Endodermal cell (in vitro differentiated cells): ENCODE measurements at regions not wholly inside any gene's neighbourhood (a gene's known extent, or its start where the extent isn't known, plus 50 kb on each side); places are given as distances from the start of the nearest gene placed in this dataset.

ENCODE experiments used
- DNase-seq: peaks from one replicate; pipeline ENCODE4 v3.0.0-alpha.2; 2017
- H3K27ac ChIP-seq: 2 replicates; pipeline ENCODE4 v1.5.1; 2013; ENCODE audit warnings: mild to moderate bottlenecking, low read depth, low read length, moderate library complexity
- H3K27me3 ChIP-seq: 2 replicates; pipeline ENCODE4 v1.6.1; 2013; ENCODE audit warnings: mild to moderate bottlenecking, low read length, moderate library complexity; ENCODE audit not compliant: insufficient read depth, control insufficient read depth, poor library complexity, severe bottlenecking
- H3K36me3 ChIP-seq: 2 replicates; pipeline ENCODE4 v1.7.0; 2013; ENCODE audit warnings: mild to moderate bottlenecking, low read length, moderate library complexity; ENCODE audit not compliant: control insufficient read depth, insufficient read depth
- H3K4me1 ChIP-seq: one replicate; pipeline ENCODE4 v1.7.0; 2013; ENCODE audit warnings: low read length; ENCODE audit not compliant: control insufficient read depth, insufficient read depth
- H3K4me3 ChIP-seq: 2 replicates; pipeline ENCODE4 v1.5.1; 2013; ENCODE audit warnings: mild to moderate bottlenecking, low read length, moderate library complexity
- H3K9ac ChIP-seq: 2 replicates; pipeline ENCODE4 v1.6.1; 2013; ENCODE audit warnings: mild to moderate bottlenecking, low read length, moderate library complexity; ENCODE audit not compliant: poor library complexity, severe bottlenecking; ENCODE audit errors: extremely low read depth
- H3K9me3 ChIP-seq: 2 replicates; pipeline ENCODE4 v1.6.1; 2013; ENCODE audit warnings: mild to moderate bottlenecking, low read length, moderate library complexity; ENCODE audit not compliant: control insufficient read depth
- H3K27ac Mint-ChIP-seq: 2 replicates; pipeline ENCODE4 v1.8.0; 2020; ENCODE audit warnings: mixed read lengths
- H3K27me3 Mint-ChIP-seq: 2 replicates; pipeline ENCODE4 v1.8.0; 2021; ENCODE audit warnings: mild to moderate bottlenecking, mixed read lengths; ENCODE audit not compliant: insufficient read depth
- H3K36me3 Mint-ChIP-seq: 2 replicates; pipeline ENCODE4 v1.8.0; 2020; ENCODE audit warnings: low read depth, mixed read lengths
- H3K4me1 Mint-ChIP-seq: 2 replicates; pipeline ENCODE4 v1.8.0; 2020; ENCODE audit warnings: mixed read lengths
- H3K4me3 Mint-ChIP-seq: 2 replicates; pipeline ENCODE4 v1.8.0; 2020; ENCODE audit warnings: mild to moderate bottlenecking, moderate library complexity, mixed read lengths
- H3K9me3 Mint-ChIP-seq: 2 replicates; pipeline ENCODE4 v1.8.0; 2020; ENCODE audit warnings: mild to moderate bottlenecking, mixed read lengths
- WGBS, 2 experiments: methylation state at CpG; one replicate each; pipeline versions ENCODE4 v1.1.5 to v1.1.7; 2013; ENCODE audit warnings: missing lambda C conversion rate in 2 of 2, mixed read lengths in 1 of 2; ENCODE audit not compliant: insufficient coverage in 1 of 2, insufficient read length in 1 of 2; 5-methylcytosine and 5-hydroxymethylcytosine counted together
- TF ChIP-seq, protein P1 (sequence below): fragments of 200-600 bp; sonication (generic); conservative IDR thresholded peaks from 2 replicates; pipeline ENCODE4 v1.5.0; 2021; ENCODE audit warnings: antibody characterized with exemption, mild to moderate bottlenecking

DNA sequence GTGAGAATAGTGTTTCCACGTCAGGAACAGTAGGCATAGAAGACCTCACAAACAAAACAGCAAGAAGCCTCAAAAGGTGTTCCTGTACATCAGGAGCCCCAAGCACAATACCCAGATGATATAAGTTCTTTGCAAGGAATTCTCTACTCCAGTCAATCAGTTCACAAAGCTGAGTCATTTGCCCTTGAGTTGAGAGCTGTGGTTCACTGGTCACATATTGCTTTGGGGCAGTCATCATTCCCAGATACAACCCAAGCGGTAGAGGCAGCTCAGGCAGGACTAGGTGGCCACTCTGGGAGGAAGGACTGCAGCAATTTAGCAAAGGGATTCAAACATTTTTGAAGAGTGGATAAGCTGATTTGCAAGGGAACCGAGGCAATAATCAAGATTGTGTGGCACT is 551.5 kb upstream of the ZFP42 start:
- Mint-ChIP-seq H3K4me1 (no peaks in the 10 kb centered on the region), H3K36me3 (no peaks in the 10 kb centered on the region)
- 89 to 100% methylated on average over 1 to 3 of the region's 3 CpGs for WGBS, 2 experiments

DNA sequence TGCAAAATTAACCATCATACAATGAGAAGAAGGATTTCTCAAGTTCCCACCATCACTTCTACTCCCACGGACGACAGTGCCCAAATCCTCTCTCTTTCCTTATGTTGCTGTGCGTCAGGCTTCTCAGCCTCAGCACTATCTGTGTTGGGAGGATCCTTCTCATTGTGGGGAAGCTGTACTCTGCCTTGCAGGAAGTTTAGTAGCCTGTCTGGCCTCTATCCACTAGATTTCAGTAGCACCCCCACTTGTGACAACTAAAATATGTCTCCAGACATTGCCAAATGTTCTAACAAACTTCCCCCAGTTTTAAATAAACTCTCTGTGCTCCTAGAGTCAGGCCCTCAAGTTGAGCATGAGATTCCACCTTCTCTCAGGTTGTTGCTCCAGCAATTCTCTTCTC is 545.9 kb upstream of the ZFP42 start:
- Mint-ChIP-seq H3K4me1 (no peaks in the 10 kb centered on the region), H3K4me3 (no peak overlapping the region), H3K27me3 (no peaks in the 10 kb centered on the region), H3K27ac (no peak overlapping the region), H3K36me3 (no peaks in the 10 kb centered on the region), H3K9me3 (no peaks in the 10 kb centered on the region)
- Histone ChIP-seq H3K4me1 (no peaks in the 10 kb centered on the region), H3K4me3 (no peak overlapping the region), H3K27me3 (no peaks in the 10 kb centered on the region), H3K9ac (no peak overlapping the region), H3K36me3 (no peaks in the 10 kb centered on the region), H3K9me3 (no peaks in the 10 kb centered on the region), H3K27ac (no peak overlapping the region)
- no peak for DNase-seq
- TF ChIP-seq, protein P1, sequence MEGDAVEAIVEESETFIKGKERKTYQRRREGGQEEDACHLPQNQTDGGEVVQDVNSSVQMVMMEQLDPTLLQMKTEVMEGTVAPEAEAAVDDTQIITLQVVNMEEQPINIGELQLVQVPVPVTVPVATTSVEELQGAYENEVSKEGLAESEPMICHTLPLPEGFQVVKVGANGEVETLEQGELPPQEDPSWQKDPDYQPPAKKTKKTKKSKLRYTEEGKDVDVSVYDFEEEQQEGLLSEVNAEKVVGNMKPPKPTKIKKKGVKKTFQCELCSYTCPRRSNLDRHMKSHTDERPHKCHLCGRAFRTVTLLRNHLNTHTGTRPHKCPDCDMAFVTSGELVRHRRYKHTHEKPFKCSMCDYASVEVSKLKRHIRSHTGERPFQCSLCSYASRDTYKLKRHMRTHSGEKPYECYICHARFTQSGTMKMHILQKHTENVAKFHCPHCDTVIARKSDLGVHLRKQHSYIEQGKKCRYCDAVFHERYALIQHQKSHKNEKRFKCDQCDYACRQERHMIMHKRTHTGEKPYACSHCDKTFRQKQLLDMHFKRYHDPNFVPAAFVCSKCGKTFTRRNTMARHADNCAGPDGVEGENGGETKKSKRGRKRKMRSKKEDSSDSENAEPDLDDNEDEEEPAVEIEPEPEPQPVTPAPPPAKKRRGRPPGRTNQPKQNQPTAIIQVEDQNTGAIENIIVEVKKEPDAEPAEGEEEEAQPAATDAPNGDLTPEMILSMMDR = no peak
- 87% methylated on average over 3 of the region's 3 CpGs; no CpG with 5 or more reads in 1 of the 2 experiments for WGBS, 2 experiments

More for the DNA sequence above, 551.5 kb upstream of the ZFP42 start:
- Histone ChIP-seq H3K9ac (no peak overlapping the region), H3K4me1 (no peaks in the 10 kb centered on the region), H3K36me3 (no peaks in the 10 kb centered on the region), H3K9me3 (no peaks in the 10 kb centered on the region), H3K4me3 (no peak overlapping the region), H3K27ac (no peak overlapping the region), H3K27me3 (no peaks in the 10 kb centered on the region)
- Mint-ChIP-seq H3K27ac (no peak overlapping the region), H3K4me3 (no peak overlapping the region), H3K9me3 (no peaks in the 10 kb centered on the region), H3K27me3 (no peaks in the 10 kb centered on the region)
- DNase-seq = no peak
- TF ChIP-seq, protein P1 = no peak

DNA sequence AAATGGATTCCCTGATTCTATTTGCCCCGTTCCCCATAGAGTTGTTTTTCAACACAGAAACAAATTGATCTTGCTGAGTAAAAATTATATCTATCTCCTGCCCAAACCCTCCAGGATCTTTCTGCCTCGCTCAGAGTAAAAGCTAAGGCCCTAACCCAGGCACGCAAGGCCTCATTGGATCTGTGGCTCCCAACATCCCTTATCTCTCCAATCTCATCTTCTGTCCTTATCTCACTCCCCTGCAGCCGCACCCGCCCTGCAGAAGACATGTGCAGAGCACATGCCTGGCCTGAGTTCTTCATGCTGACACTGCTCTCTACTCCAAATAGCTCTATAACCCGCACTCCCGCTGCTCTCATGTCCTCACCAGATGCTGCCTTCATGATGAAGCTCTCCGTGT is 543.8 kb upstream of the ZFP42 start:
- H3K27me3 ChIP-seq = no peaks in the 10 kb centered on the region
- WGBS, 2 experiments = 96 to 100% methylated on average over 4 to 8 of the region's 8 CpGs

More for the DNA sequence above, 543.8 kb upstream of the ZFP42 start:
- H3K27me3 Mint-ChIP-seq = no peaks in the 10 kb centered on the region
- no peaks in the 10 kb centered on the region for H3K36me3 Mint-ChIP-seq
- no peak for DNase-seq
- Histone ChIP-seq H3K36me3 (no peaks in the 10 kb centered on the region), H3K27ac (no peak overlapping the region), H3K4me3 (no peak overlapping the region), H3K9ac (no peak overlapping the region), H3K9me3 (no peaks in the 10 kb centered on the region), H3K4me1 (no peaks in the 10 kb centered on the region)
- H3K9me3 Mint-ChIP-seq = no peaks in the 10 kb centered on the region
- no peak overlapping the region for H3K27ac Mint-ChIP-seq
- no peak overlapping the region for H3K4me3 Mint-ChIP-seq
- TF ChIP-seq, protein P1 = no peak
- H3K4me1 Mint-ChIP-seq = no peaks in the 10 kb centered on the region
